ENCODE measurements at regions not wholly inside any gene's neighbourhood (a gene's known extent, or its start where the extent isn't known, plus 50 kb on each side); places are given as distances from the start of the nearest gene placed in this dataset.
A peak's percentile ranks its signal among the peaks of the same experiment; 100 is the strongest.
"Not testable (repeated sequence)": the region's sequence is repeated elsewhere in the genome, so short reads cannot be mapped to it uniquely, and the experiment has no call there.

GRCh38 chr1:208344202-208344857, 100.1 kb upstream of the PLXNA2 start:
- Histone ChIP-seq H3K27me3 (ENCODE audit: control insufficient read depth, insufficient read depth, low read length) (no peaks in the 10 kb centered on the region), H3K27ac (ENCODE audit: low read depth, low read length) (no peak overlapping the region), H3K9me3 (ENCODE audit: control insufficient read depth, insufficient read depth, low read length) (no peaks in the 10 kb centered on the region), H3K4me3 (ENCODE audit: low read depth, low read length) (no peak overlapping the region), H3K36me3 (ENCODE audit: control insufficient read depth, insufficient read depth, low read length) (no peaks in the 10 kb centered on the region), H3K4me1 (ENCODE audit: control insufficient read depth, insufficient read depth, low read length) (no peaks in the 10 kb centered on the region)
- DNase-seq (ENCODE audit: low read depth in 4 of 6, low spot score in 6 of 6): no peak
- 41% methylated on average over 3 of the region's 9 CpGs for WGBS (ENCODE audit: insufficient coverage)

- no peak overlapping the region for H3K4me3 ChIP-seq (ENCODE audit: low read depth, low read length)
- no peaks in the 10 kb centered on the region for H3K4me1 ChIP-seq (ENCODE audit: control insufficient read depth, insufficient read depth, low read length)
- no peak overlapping the region for H3K27ac ChIP-seq (ENCODE audit: low read depth, low read length)
- H3K9me3 ChIP-seq (ENCODE audit: control insufficient read depth, insufficient read depth, low read length): no peaks in the 10 kb centered on the region
- H3K27me3 ChIP-seq (ENCODE audit: control insufficient read depth, insufficient read depth, low read length): no peaks in the 10 kb centered on the region
- 72% methylated on average over 3 of the region's 5 CpGs for WGBS (ENCODE audit: insufficient coverage)
- peak in 1 of 6 donors; percentile 91 for DNase-seq (ENCODE audit: low read depth in 4 of 6, low spot score in 6 of 6)
- no peaks in the 10 kb centered on the region for H3K36me3 ChIP-seq (ENCODE audit: control insufficient read depth, insufficient read depth, low read length)
These were observed 103.0 kb upstream of the PLXNA2 start for GRCh38 chr1:208347191-208347590.

- H3K36me3 ChIP-seq (ENCODE audit: control insufficient read depth, insufficient read depth, low read length): no peaks in the 10 kb centered on the region
- WGBS (ENCODE audit: insufficient coverage): 51% methylated on average over 8 of the region's 13 CpGs
- no peaks in the 10 kb centered on the region for H3K4me1 ChIP-seq (ENCODE audit: control insufficient read depth, insufficient read depth, low read length)
- no peak overlapping the region for H3K4me3 ChIP-seq (ENCODE audit: low read depth, low read length)
- no peaks in the 10 kb centered on the region for H3K27me3 ChIP-seq (ENCODE audit: control insufficient read depth, insufficient read depth, low read length)
- DNase-seq (ENCODE audit: low read depth in 4 of 6, low spot score in 6 of 6): peak in 2 of 6 donors; percentile 32 to 42
- H3K9me3 ChIP-seq (ENCODE audit: control insufficient read depth, insufficient read depth, low read length): no peaks in the 10 kb centered on the region
- H3K27ac ChIP-seq (ENCODE audit: low read depth, low read length): no peak overlapping the region
These were observed 105.6 kb upstream of the PLXNA2 start for GRCh38 chr1:208349694-208350330.

GRCh38 chr1:208350815-208351214, 106.6 kb upstream of the PLXNA2 start:
- Histone ChIP-seq H3K4me1 (ENCODE audit: control insufficient read depth, insufficient read depth, low read length) (no peaks in the 10 kb centered on the region), H3K9me3 (ENCODE audit: control insufficient read depth, insufficient read depth, low read length) (no peaks in the 10 kb centered on the region), H3K27ac (ENCODE audit: low read depth, low read length) (no peak overlapping the region), H3K27me3 (ENCODE audit: control insufficient read depth, insufficient read depth, low read length) (no peaks in the 10 kb centered on the region), H3K36me3 (ENCODE audit: control insufficient read depth, insufficient read depth, low read length) (no peaks in the 10 kb centered on the region), H3K4me3 (ENCODE audit: low read depth, low read length) (no peak overlapping the region)
- whole genome bisulfite sequencing (ENCODE audit: insufficient coverage): no CpG with 5 or more reads among the region's 1 CpG
- no peak for DNase-seq (ENCODE audit: low read depth in 4 of 6, low spot score in 6 of 6)

GRCh38 chr1:208351838-208352237, 107.7 kb upstream of the PLXNA2 start:
- no peaks in the 10 kb centered on the region for H3K36me3 ChIP-seq (ENCODE audit: control insufficient read depth, insufficient read depth, low read length)
- no peak for DNase-seq (ENCODE audit: low read depth in 4 of 6, low spot score in 6 of 6)
- no peaks in the 10 kb centered on the region for H3K9me3 ChIP-seq (ENCODE audit: control insufficient read depth, insufficient read depth, low read length)
- no CpG with 5 or more reads among the region's 8 CpGs for WGBS (ENCODE audit: insufficient coverage)
- H3K4me3 ChIP-seq (ENCODE audit: low read depth, low read length): no peak overlapping the region
- H3K27ac ChIP-seq (ENCODE audit: low read depth, low read length): no peak overlapping the region
- no peaks in the 10 kb centered on the region for H3K4me1 ChIP-seq (ENCODE audit: control insufficient read depth, insufficient read depth, low read length)
- no peaks in the 10 kb centered on the region for H3K27me3 ChIP-seq (ENCODE audit: control insufficient read depth, insufficient read depth, low read length)

GRCh38 chr1:208353797-208354196, 109.6 kb upstream of the PLXNA2 start:
- H3K9me3 ChIP-seq (ENCODE audit: control insufficient read depth, insufficient read depth, low read length); DNase-seq (ENCODE audit: low read depth in 4 of 6, low spot score in 6 of 6); H3K4me3 ChIP-seq (ENCODE audit: low read depth, low read length); H3K36me3 ChIP-seq (ENCODE audit: control insufficient read depth, insufficient read depth, low read length); H3K27me3 ChIP-seq (ENCODE audit: control insufficient read depth, insufficient read depth, low read length); H3K4me1 ChIP-seq (ENCODE audit: control insufficient read depth, insufficient read depth, low read length); H3K27ac ChIP-seq (ENCODE audit: low read depth, low read length): not testable (repeated sequence)
- WGBS (ENCODE audit: insufficient coverage): no CpG with 5 or more reads among the region's 5 CpGs

GRCh38 chr1:208357644-208358507, 113.7 kb upstream of the PLXNA2 start:
- Histone ChIP-seq H3K9me3 (ENCODE audit: control insufficient read depth, insufficient read depth, low read length) (no peaks in the 10 kb centered on the region), H3K27me3 (ENCODE audit: control insufficient read depth, insufficient read depth, low read length) (no peaks in the 10 kb centered on the region), H3K36me3 (ENCODE audit: control insufficient read depth, insufficient read depth, low read length) (no peaks in the 10 kb centered on the region), H3K27ac (ENCODE audit: low read depth, low read length) (no peak overlapping the region), H3K4me1 (ENCODE audit: control insufficient read depth, insufficient read depth, low read length) (no peaks in the 10 kb centered on the region), H3K4me3 (ENCODE audit: low read depth, low read length) (no peak overlapping the region)
- WGBS (ENCODE audit: insufficient coverage): 55% methylated on average over 5 of the region's 8 CpGs
- no peak for DNase-seq (ENCODE audit: low read depth in 4 of 6, low spot score in 6 of 6)

GRCh38 chr1:208358651-208359050, 114.5 kb upstream of the PLXNA2 start:
- no peak for DNase-seq (ENCODE audit: low read depth in 4 of 6, low spot score in 6 of 6)
- Histone ChIP-seq H3K27me3 (ENCODE audit: control insufficient read depth, insufficient read depth, low read length) (no peaks in the 10 kb centered on the region), H3K36me3 (ENCODE audit: control insufficient read depth, insufficient read depth, low read length) (no peaks in the 10 kb centered on the region), H3K27ac (ENCODE audit: low read depth, low read length) (no peak overlapping the region), H3K4me1 (ENCODE audit: control insufficient read depth, insufficient read depth, low read length) (no peaks in the 10 kb centered on the region), H3K9me3 (ENCODE audit: control insufficient read depth, insufficient read depth, low read length) (no peaks in the 10 kb centered on the region), H3K4me3 (ENCODE audit: low read depth, low read length) (no peak overlapping the region)
- WGBS (ENCODE audit: insufficient coverage): 60% methylated on average over 1 of the region's 4 CpGs

- H3K4me3 ChIP-seq (ENCODE audit: low read depth, low read length): no peak overlapping the region
- H3K36me3 ChIP-seq (ENCODE audit: control insufficient read depth, insufficient read depth, low read length): no peaks in the 10 kb centered on the region
- no peaks in the 10 kb centered on the region for H3K9me3 ChIP-seq (ENCODE audit: control insufficient read depth, insufficient read depth, low read length)
- H3K27ac ChIP-seq (ENCODE audit: low read depth, low read length): no peak overlapping the region
- DNase-seq (ENCODE audit: low read depth in 4 of 6, low spot score in 6 of 6): peak in 1 of 6 donors; percentile 86
- H3K27me3 ChIP-seq (ENCODE audit: control insufficient read depth, insufficient read depth, low read length): no peaks in the 10 kb centered on the region
- no peaks in the 10 kb centered on the region for H3K4me1 ChIP-seq (ENCODE audit: control insufficient read depth, insufficient read depth, low read length)
- 83% methylated on average over 2 of the region's 2 CpGs for WGBS (ENCODE audit: insufficient coverage)
These were observed 117.8 kb upstream of the PLXNA2 start for GRCh38 chr1:208362011-208362410.
